GM18861 (cell line): ENCODE measurements at regions not wholly inside any gene's neighbourhood (a gene's known extent, or its start where the extent isn't known, plus 50 kb on each side); places are given as distances from the start of the nearest gene placed in this dataset.

Experiments
- ATAC-seq: cut with Tn5 transposase; IDR thresholded peaks from one replicate; pipeline ENCODE4 v1.9.1; 2021; ENCODE audit not compliant: unreplicated experiment

GRCh38 chr18:78738076-78738690 is 241.4 kb upstream of the SALL3 start:
- ATAC-seq, result no peak

- ATAC-seq, result no peak
These were observed 240.5 kb upstream of the SALL3 start for GRCh38 chr18:78739115-78739514.

- ATAC-seq, result no peak
These were observed 239.5 kb upstream of the SALL3 start for GRCh38 chr18:78739882-78740677.

GRCh38 chr18:78740876-78741275 is 238.7 kb upstream of the SALL3 start:
- ATAC-seq, result no peak

GRCh38 chr18:78741381-78742217 is 238.0 kb upstream of the SALL3 start:
- no peak for ATAC-seq

- no peak for ATAC-seq
These were observed 237.3 kb upstream of the SALL3 start for GRCh38 chr18:78742218-78742745.

GRCh38 chr18:78743078-78743477 is 236.5 kb upstream of the SALL3 start:
- ATAC-seq, result no peak

GRCh38 chr18:78751664-78752063 is 228.0 kb upstream of the SALL3 start:
- no peak for ATAC-seq

- no peak for ATAC-seq
These were observed 226.4 kb upstream of the SALL3 start for GRCh38 chr18:78753240-78753639.

GRCh38 chr18:78754311-78755043 is 225.1 kb upstream of the SALL3 start:
- no peak for ATAC-seq

- no peak for ATAC-seq
These were observed 222.6 kb upstream of the SALL3 start for GRCh38 chr18:78757014-78757413.

- no peak for ATAC-seq
These were observed 221.1 kb upstream of the SALL3 start for GRCh38 chr18:78758496-78758895.

- ATAC-seq, result no peak
These were observed 216.9 kb upstream of the SALL3 start for GRCh38 chr18:78762753-78763152.

- no peak for ATAC-seq
These were observed 215.1 kb upstream of the SALL3 start for GRCh38 chr18:78764544-78764943.

GRCh38 chr18:78765142-78765541 is 214.5 kb upstream of the SALL3 start:
- ATAC-seq, result no peak

- ATAC-seq, result no peak
These were observed 213.9 kb upstream of the SALL3 start for GRCh38 chr18:78765637-78766281.

GRCh38 chr18:78766651-78767533 is 212.7 kb upstream of the SALL3 start:
- ATAC-seq, result no peak

- no peak for ATAC-seq
These were observed 212.0 kb upstream of the SALL3 start for GRCh38 chr18:78767648-78768071.

- ATAC-seq, result no peak
These were observed 211.4 kb upstream of the SALL3 start for GRCh38 chr18:78768221-78768620.
